Heart left ventricle (tissue), 13 donors: ENCODE measurements at regions not wholly inside any gene's neighbourhood (a gene's known extent, or its start where the extent isn't known, plus 50 kb on each side); places are given as distances from the start of the nearest gene placed in this dataset.

Experiments used
- CTCF ChIP-seq, 12 donors: fragments of 200-600 bp; sonication (generic) in 4 of 12; IDR thresholded peaks; one replicate each; pipeline versions ENCODE4 v1.5.0 to v1.8.0; 2018 to 2022; ENCODE audit warnings: antibody characterized with exemption in 12 of 12, mild to moderate bottlenecking in 5 of 12
- POLR2A ChIP-seq, 2 donors: fragments of 450-650 bp; IDR thresholded peaks; one replicate each; pipeline ENCODE4 v1.6.1; 2017; ENCODE audit warnings: antibody characterized with exemption in 2 of 2, mild to moderate bottlenecking in 2 of 2, moderate library complexity in 2 of 2
- donor health status: ischemic (EF 13 %, LVEDD 7.1; RV severe dilation, severe dysfunction).
- donor health status: DM: no; HTN: yes; CAD: no.
- donor health status: DM: no; HTN: no; CAD: no.
- donor health status: ischemic (EF 25% LVEDD 6.9; RV normal size, moderate dysfunction).
- donor health status: ischemic (EF 25% LVEDD 5.7; RV mildly dilated, moderate dysfunction).
- donor health status: ischemic (EF 35%, LVEDD 5.7; RV mildly dilated, moderate dysfunction).
- donor health status: nonischemic (EF 11% LVEDD 7.7; RV severe dilation, severe dysfunction).
- donor health status: DM: yes; HTN: yes; CAD: no.
- donor health status: PGD.
- donor health status: ischemic (EF 29% LVEDD 5.4; RV normal size, mild dysfunction).
- donor health status: nonischemic (EF 23%, LVEDD 6.1; RV moderate dilation, normal function).

DNA sequence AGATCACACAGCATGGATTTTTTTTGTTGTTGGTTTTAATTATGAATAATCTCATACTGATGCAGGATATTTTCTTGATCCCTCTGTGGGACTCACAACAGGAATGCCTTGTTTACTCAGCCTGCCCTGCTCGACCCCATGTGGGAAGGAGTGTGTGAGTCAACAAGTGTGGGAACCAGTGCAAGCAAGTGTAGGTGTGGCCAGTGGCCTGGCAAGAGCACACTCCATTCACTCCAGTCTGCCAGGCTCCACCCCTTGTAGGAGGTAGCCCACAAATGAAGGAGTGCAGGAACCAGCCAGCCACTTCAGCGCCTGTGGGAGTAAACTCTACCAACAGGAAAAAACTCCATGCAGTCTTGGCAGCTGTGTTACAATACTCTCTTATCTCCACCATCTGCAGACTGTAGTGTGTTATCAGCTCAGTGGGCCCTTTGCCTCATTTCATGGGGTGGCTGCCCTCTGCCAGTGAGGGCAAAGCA, 393.6 kb downstream of the OTOL1 start:
- TF ChIP-seq CTCF (IDR thresholded peaks at IDR 0.05) (no peak), POLR2A (IDR thresholded peaks at IDR 0.05) (no peak)
